H1 (cell line): ENCODE measurements at regions not wholly inside any gene's neighbourhood (a gene's known extent, or its start where the extent isn't known, plus 50 kb on each side); places are given as distances from the start of the nearest gene placed in this dataset.

Source experiments
- CTCF ChIA-PET: fragments of 300-600 bp; sonication (Branson Sonifier 250); formaldehyde crosslinking; loops from one replicate; lab custom pipeline; 2021; ENCODE audit not compliant: partially characterized antibody; lab: Charles Lee
- POLR2A ChIA-PET: fragments of 300-600 bp; sonication (Branson Sonifier 250); formaldehyde crosslinking; loops from one replicate; lab custom pipeline; 2021; ENCODE audit warnings: inconsistent platforms; ENCODE audit not compliant: partially characterized antibody; lab: Charles Lee
- DNase-seq, 2 experiments: peaks; one replicate each; pipeline versions ENCODE4 v3.0.0 to v3.0.0-alpha.2; 2010 to 2022; ENCODE audit warnings: low spot score in 2 of 2, low read depth in 1 of 2, mixed read lengths in 1 of 2
- FAIRE-seq: peaks from 2 replicates; lab custom pipeline; 2011; peaks lifted over from hg19 to GRCh38; lab: Jason Lieb, UNC
- H2AFZ ChIP-seq: 2 replicates; pipeline ENCODE4 v1.8.1; 2012; ENCODE audit warnings: low read length, inconsistent platforms
- H2AK5ac ChIP-seq: 2 replicates; pipeline ENCODE4 v1.6.1; 2013; ENCODE audit warnings: low read depth, low read length
- H2BK120ac ChIP-seq: replicated peaks from 2 replicates; pipeline ENCODE3; 2013; ENCODE audit warnings: low read depth, low read length, inconsistent platforms
- H2BK12ac ChIP-seq: 2 replicates; pipeline ENCODE4 v1.6.1; 2013; ENCODE audit warnings: low read depth, low read length
- H2BK15ac ChIP-seq: 2 replicates; pipeline ENCODE4 v1.6.1; 2013; ENCODE audit warnings: low read length
- H2BK20ac ChIP-seq: 2 replicates; pipeline ENCODE4 v1.6.1; 2013; ENCODE audit warnings: low read length
- H2BK5ac ChIP-seq: 2 replicates; pipeline ENCODE4 v1.6.1; 2013; ENCODE audit warnings: low read depth, low read length
- H3K14ac ChIP-seq: 2 replicates; pipeline ENCODE4 v1.6.1; 2013; ENCODE audit warnings: inconsistent platforms; ENCODE audit not compliant: insufficient read length
- H3K18ac ChIP-seq: 2 replicates; pipeline ENCODE4 v1.6.1; 2013; ENCODE audit warnings: low read length; ENCODE audit errors: extremely low read depth
- H3K23ac ChIP-seq: 2 replicates; pipeline ENCODE4 v1.6.1; 2013; ENCODE audit warnings: inconsistent platforms; ENCODE audit not compliant: insufficient read length
- H3K23me2 ChIP-seq: 2 replicates; pipeline ENCODE4 v1.6.1; 2013; ENCODE audit warnings: low read depth, low read length
- H3K27ac ChIP-seq: 2 replicates; pipeline ENCODE4 v1.6.1; 2011; ENCODE audit warnings: low read depth, low read length, inconsistent platforms
- H3K27me3 ChIP-seq, 4 experiments: replicated peaks in 1 of 4; 1 replicate in 1 of 4; 2 replicates in 3 of 4; pipeline versions ENCODE4 v1.6.1 to v1.8.1; 2011 to 2013; ENCODE audit warnings: low read length in 3 of 4, mild to moderate bottlenecking in 3 of 4, inconsistent platforms in 2 of 4, mixed read lengths in 2 of 4, moderate library complexity in 1 of 4; ENCODE audit not compliant: control insufficient read depth in 3 of 4, insufficient read depth in 3 of 4; ENCODE audit errors: extremely low read depth in 1 of 4
- H3K36me3 ChIP-seq, 4 experiments: 2 replicates each; pipeline versions ENCODE4 v1.6.1 to v1.8.1; 2011 to 2013; ENCODE audit warnings: mild to moderate bottlenecking in 4 of 4, low read length in 3 of 4, moderate library complexity in 2 of 4, control low read depth in 1 of 4, inconsistent platforms in 1 of 4; ENCODE audit not compliant: insufficient read depth in 4 of 4, control insufficient read depth in 2 of 4
- H3K4ac ChIP-seq: replicated peaks from 2 replicates; pipeline ENCODE3; 2013; ENCODE audit warnings: low read length, low read depth, mixed read lengths, inconsistent platforms; ENCODE audit not compliant: insufficient read length
- H3K4me1 ChIP-seq, 4 experiments: replicated peaks in 1 of 4; 1 replicate in 1 of 4; 2 replicates in 3 of 4; pipeline versions ENCODE4 v1.6.1 to v1.8.1; 2011 to 2013; ENCODE audit warnings: low read length in 3 of 4, inconsistent platforms in 2 of 4, mixed read lengths in 1 of 4; ENCODE audit not compliant: insufficient read depth in 4 of 4, control insufficient read depth in 3 of 4
- H3K4me2 ChIP-seq, 2 experiments: 2 replicates each; pipeline versions ENCODE4 v1.6.1 to v1.8.1; 2011 to 2013; ENCODE audit warnings: low read depth in 2 of 2, low read length in 2 of 2, control low read depth in 1 of 2, inconsistent platforms in 1 of 2, mild to moderate bottlenecking in 1 of 2; ENCODE audit not compliant: insufficient read depth in 1 of 2
- H3K4me3 ChIP-seq, 4 experiments: fragments of 200-600, 300-600 bp in 1 of 4; sonication (generic), shearing (Covaris generic), sonication (Bioruptor Twin) in 1 of 4; 2 replicates each; pipeline versions ENCODE4 v1.5.1 to v1.8.1; 2011 to 2016; ENCODE audit warnings: low read length in 4 of 4, low read depth in 3 of 4, control low read depth in 2 of 4, inconsistent platforms in 2 of 4, mild to moderate bottlenecking in 2 of 4, mixed read lengths in 1 of 4, moderate library complexity in 1 of 4; ENCODE audit not compliant: insufficient read depth in 2 of 4; ENCODE audit errors: extremely low read depth in 1 of 4
- H3K56ac ChIP-seq: replicated peaks from 2 replicates; pipeline ENCODE3; 2013; ENCODE audit warnings: low read depth, mild to moderate bottlenecking, mixed read lengths, low read length, inconsistent platforms; ENCODE audit not compliant: insufficient read length
- H3K79me1 ChIP-seq: 2 replicates; pipeline ENCODE4 v1.6.1; 2013; ENCODE audit warnings: low read depth, low read length, control low read depth
- H3K79me2 ChIP-seq, 2 experiments: 2 replicates each; pipeline versions ENCODE4 v1.6.1 to v1.8.1; 2012 to 2013; ENCODE audit warnings: low read length in 2 of 2, mild to moderate bottlenecking in 2 of 2, inconsistent platforms in 1 of 2; ENCODE audit not compliant: insufficient read depth in 2 of 2, control insufficient read depth in 1 of 2
- H3K9ac ChIP-seq, 4 experiments: replicated peaks in 1 of 4; 1 replicate in 1 of 4; 2 replicates in 3 of 4; pipeline versions ENCODE4 v1.6.1 to v1.8.1; 2011 to 2013; ENCODE audit warnings: low read depth in 3 of 4, low read length in 3 of 4, control low read depth in 2 of 4, mild to moderate bottlenecking in 2 of 4, moderate library complexity in 2 of 4, inconsistent platforms in 1 of 4; ENCODE audit errors: extremely low read depth in 1 of 4
- H3K9me3 ChIP-seq, 2 experiments: 2 replicates each; pipeline versions ENCODE4 v1.6.1 to v1.8.1; 2012 to 2013; ENCODE audit warnings: mild to moderate bottlenecking in 2 of 2, moderate library complexity in 2 of 2, control low read depth in 1 of 2, inconsistent platforms in 1 of 2, low read depth in 1 of 2, low read length in 1 of 2, mixed read lengths in 1 of 2; ENCODE audit not compliant: insufficient read depth in 2 of 2
- H4K20me1 ChIP-seq, 2 experiments: replicated peaks in 1 of 2; 2 replicates each; pipeline versions ENCODE3 to v1.8.1; 2011 to 2013; ENCODE audit warnings: inconsistent platforms in 2 of 2, low read length in 2 of 2, mild to moderate bottlenecking in 1 of 2; ENCODE audit not compliant: insufficient read depth in 2 of 2, control insufficient read depth in 1 of 2
- H4K5ac ChIP-seq: 2 replicates; pipeline ENCODE4 v1.6.1; 2013; ENCODE audit warnings: low read length, low read depth, mixed read lengths, inconsistent platforms; ENCODE audit not compliant: insufficient read length
- H4K8ac ChIP-seq: 2 replicates; pipeline ENCODE4 v1.8.0; 2013; ENCODE audit warnings: mild to moderate bottlenecking, moderate library complexity, low read length, inconsistent platforms; ENCODE audit not compliant: insufficient read depth; ENCODE audit errors: extremely low read depth
- H4K91ac ChIP-seq: replicated peaks from 2 replicates; pipeline ENCODE3; 2013; ENCODE audit warnings: low read length, mixed read lengths, inconsistent platforms; ENCODE audit not compliant: insufficient read length
- BCL11A ChIP-seq, 2 experiments: IDR thresholded peaks; one replicate each; pipeline ENCODE4 v1.6.1; 2011; ENCODE audit warnings: low read depth in 2 of 2, low read length in 2 of 2, mild to moderate bottlenecking in 2 of 2
- BRCA1 ChIP-seq: IDR thresholded peaks from 2 replicates; pipeline ENCODE4 v1.6.1; 2012; ENCODE audit warnings: low read depth, low read length, improper control_type of control experiment
- CREB1 ChIP-seq: IDR thresholded peaks from 2 replicates; pipeline ENCODE4 v1.6.1; 2012; ENCODE audit warnings: inconsistent platforms
- EP300 ChIP-seq, 2 experiments: IDR thresholded peaks; 1 replicate in 1 of 2; 2 replicates in 1 of 2; pipeline ENCODE4 v1.6.1; 2011 to 2012; ENCODE audit warnings: low read depth in 2 of 2, low read length in 2 of 2, mild to moderate bottlenecking in 2 of 2, borderline replicate concordance in 1 of 2, inconsistent platforms in 1 of 2, moderate library complexity in 1 of 2
- GABPA ChIP-seq: IDR thresholded peaks from 2 replicates; pipeline ENCODE4 v1.6.1; 2011; ENCODE audit warnings: mild to moderate bottlenecking, low read length, moderate library complexity, borderline replicate concordance; ENCODE audit not compliant: insufficient read depth
- JUND ChIP-seq: IDR thresholded peaks from 2 replicates; pipeline ENCODE4 v1.6.1; 2011; ENCODE audit warnings: mild to moderate bottlenecking, improper control_type of control experiment, low read length
- RBBP5 ChIP-seq: IDR thresholded peaks from 2 replicates; pipeline ENCODE4 v1.7.1; 2012; ENCODE audit warnings: low read depth, mild to moderate bottlenecking, inconsistent platforms, low read length, moderate library complexity, borderline replicate concordance
- SIN3A ChIP-seq, 2 experiments: IDR thresholded peaks in 1 of 2; conservative IDR thresholded peaks in 1 of 2; 2 replicates each; pipeline ENCODE4 v1.6.1; 2011 to 2012; ENCODE audit warnings: low read length in 2 of 2, improper control_type of control experiment in 1 of 2, low read depth in 1 of 2, mild to moderate bottlenecking in 1 of 2
- WGBS, 2 experiments: shearing (Covaris generic) in 1 of 2; methylation state at CpG; one replicate each; pipeline versions ENCODE4 v1.1.6 to v1.1.7; 2013 to 2015; ENCODE audit warnings: low lambda C conversion rate in 2 of 2, mixed read lengths in 2 of 2, inconsistent platforms in 1 of 2, low coverage in 1 of 2, missing lambda C conversion rate in 1 of 2; ENCODE audit not compliant: insufficient replicate concordance in 2 of 2, insufficient coverage in 1 of 2, insufficient read length in 1 of 2; ENCODE audit errors: extremely low coverage in 1 of 2, missing lambda C conversion rate in 1 of 2; 5-methylcytosine and 5-hydroxymethylcytosine counted together
- TF ChIP-seq, protein P1 (sequence below): IDR thresholded peaks from 2 replicates; pipeline ENCODE4 v1.6.1; 2011; ENCODE audit warnings: low read length, improper control_type of control experiment

GRCh38 chr1:5480906-5481305 lies 511.3 kb downstream of the NPHP4 start:
- no peak overlapping the region for H3K23ac ChIP-seq
- H3K79me2 ChIP-seq: no peaks in the 10 kb centered on the region
- no peak overlapping the region for H2BK12ac ChIP-seq
- H3K14ac ChIP-seq: no peak overlapping the region
- H2BK20ac ChIP-seq: no peak overlapping the region
- no peak overlapping the region for H2BK5ac ChIP-seq
- H3K18ac ChIP-seq: no peak overlapping the region
- H4K20me1 ChIP-seq: no peaks in the 10 kb centered on the region
- H2BK120ac ChIP-seq: no peak overlapping the region
- H3K4me3 ChIP-seq: no peak overlapping the region
- CTCF ChIA-PET: interaction anchor here (0.9 to 3.4 kb wide), 16 partner anchors 9 to 703 kb away, joined by 3 to 15 read pairs (median 3); no protein-coding TSS in a partner anchor
- TF ChIP-seq, protein P1, sequence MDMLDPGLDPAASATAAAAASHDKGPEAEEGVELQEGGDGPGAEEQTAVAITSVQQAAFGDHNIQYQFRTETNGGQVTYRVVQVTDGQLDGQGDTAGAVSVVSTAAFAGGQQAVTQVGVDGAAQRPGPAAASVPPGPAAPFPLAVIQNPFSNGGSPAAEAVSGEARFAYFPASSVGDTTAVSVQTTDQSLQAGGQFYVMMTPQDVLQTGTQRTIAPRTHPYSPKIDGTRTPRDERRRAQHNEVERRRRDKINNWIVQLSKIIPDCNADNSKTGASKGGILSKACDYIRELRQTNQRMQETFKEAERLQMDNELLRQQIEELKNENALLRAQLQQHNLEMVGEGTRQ: no peak
- TF ChIP-seq CREB1 (no peak), RBBP5 (no peak), BCL11A (IDR thresholded peaks at IDR 0.05; ENCODE audit: low read depth in 2 of 2, low read length in 2 of 2) (no peak), SIN3A (conservative IDR thresholded peaks at IDR 0.05 in 1 of 2, IDR thresholded peaks at IDR 0.05 in 1 of 2; ENCODE audit: low read depth in 1 of 2, low read length in 2 of 2) (no peak), EP300 (IDR thresholded peaks at IDR 0.05; ENCODE audit: borderline replicate concordance in 1 of 2, low read depth in 2 of 2, low read length in 2 of 2) (no peak), JUND (no peak), BRCA1 (no peak), GABPA (no peak)
- FAIRE-seq: no peak
- H3K79me1 ChIP-seq: no peaks in the 10 kb centered on the region
- H3K4ac ChIP-seq: no peak overlapping the region
- no peak overlapping the region for H3K9ac ChIP-seq
- WGBS, 2 experiments: 89% methylated on average over 10 of the region's 10 CpGs; no CpG with 5 or more reads in 1 of the 2 experiments
- no peak overlapping the region for H2AFZ ChIP-seq
- no peak overlapping the region for H4K5ac ChIP-seq
- no peak overlapping the region for H3K56ac ChIP-seq
- H4K8ac ChIP-seq: no peak overlapping the region
- no peak overlapping the region for H3K27ac ChIP-seq
- H2BK15ac ChIP-seq: no peak overlapping the region
- POLR2A ChIA-PET: interaction anchor here (0.6 kb wide), 1 partner anchor 1684 kb away, joined by 5 read pairs; no protein-coding TSS in a partner anchor
- H3K4me2 ChIP-seq: no peak overlapping the region
- no peak overlapping the region for H2AK5ac ChIP-seq
- no peak for DNase-seq
- H3K36me3 ChIP-seq: no peaks in the 10 kb centered on the region
- no peaks in the 10 kb centered on the region for H3K9me3 ChIP-seq
- H4K91ac ChIP-seq: no peak overlapping the region
- H3K23me2 ChIP-seq: no peaks in the 10 kb centered on the region
- H3K27me3 ChIP-seq: peaks cover 0 to 5% (median 0%) of the 10 kb centered on the region in 4 experiments; a peak in 4 of 7 replicates
- no peaks in the 10 kb centered on the region; a peak in 1 of 7 replicates for H3K4me1 ChIP-seq
